Peyer's patch (tissue), 4 donors: ENCODE measurements at regions not wholly inside any gene's neighbourhood (a gene's known extent, or its start where the extent isn't known, plus 50 kb on each side); places are given as distances from the start of the nearest gene placed in this dataset.

Source experiments
- POLR2A ChIP-seq, 2 donors: fragments of 450-650 bp; IDR thresholded peaks; one replicate each; pipeline ENCODE4 v1.5.1; 2017; ENCODE audit warnings: antibody characterized with exemption in 2 of 2, mild to moderate bottlenecking in 2 of 2, moderate library complexity in 2 of 2
- TF ChIP-seq, protein P1 (sequence below), 6 experiments: fragments of 450-650 bp in 4 of 6; fragments of 200-600 bp in 2 of 6; sonication (generic) in 1 of 6; IDR thresholded peaks; one replicate each; pipeline ENCODE4 v1.5.1; 2017 to 2019; ENCODE audit warnings: antibody characterized with exemption in 6 of 6, mild to moderate bottlenecking in 3 of 6, moderate library complexity in 1 of 6

DNA sequence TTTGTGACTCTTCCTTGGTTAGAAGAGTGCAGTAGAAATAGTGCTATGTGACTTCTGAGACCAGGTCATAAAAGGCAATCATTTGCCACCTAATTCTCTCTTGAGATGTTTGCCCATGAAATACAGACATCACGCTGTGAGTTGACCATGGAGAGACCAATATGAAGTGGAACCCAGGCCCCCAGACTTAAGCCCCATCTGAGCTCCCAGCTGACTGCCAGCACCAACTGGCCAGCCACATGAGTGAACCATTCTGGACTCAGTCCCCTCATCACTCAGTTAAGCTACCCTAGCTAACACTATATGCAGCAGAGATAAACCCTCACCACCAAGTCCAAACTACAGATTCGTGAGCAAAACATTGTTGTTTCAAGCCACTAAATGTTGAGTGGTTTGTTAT lies 60.7 kb upstream of the NIPBL start:
- TF ChIP-seq, protein P1, sequence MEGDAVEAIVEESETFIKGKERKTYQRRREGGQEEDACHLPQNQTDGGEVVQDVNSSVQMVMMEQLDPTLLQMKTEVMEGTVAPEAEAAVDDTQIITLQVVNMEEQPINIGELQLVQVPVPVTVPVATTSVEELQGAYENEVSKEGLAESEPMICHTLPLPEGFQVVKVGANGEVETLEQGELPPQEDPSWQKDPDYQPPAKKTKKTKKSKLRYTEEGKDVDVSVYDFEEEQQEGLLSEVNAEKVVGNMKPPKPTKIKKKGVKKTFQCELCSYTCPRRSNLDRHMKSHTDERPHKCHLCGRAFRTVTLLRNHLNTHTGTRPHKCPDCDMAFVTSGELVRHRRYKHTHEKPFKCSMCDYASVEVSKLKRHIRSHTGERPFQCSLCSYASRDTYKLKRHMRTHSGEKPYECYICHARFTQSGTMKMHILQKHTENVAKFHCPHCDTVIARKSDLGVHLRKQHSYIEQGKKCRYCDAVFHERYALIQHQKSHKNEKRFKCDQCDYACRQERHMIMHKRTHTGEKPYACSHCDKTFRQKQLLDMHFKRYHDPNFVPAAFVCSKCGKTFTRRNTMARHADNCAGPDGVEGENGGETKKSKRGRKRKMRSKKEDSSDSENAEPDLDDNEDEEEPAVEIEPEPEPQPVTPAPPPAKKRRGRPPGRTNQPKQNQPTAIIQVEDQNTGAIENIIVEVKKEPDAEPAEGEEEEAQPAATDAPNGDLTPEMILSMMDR (IDR thresholded peaks at IDR 0.05) = no peak
- TF ChIP-seq POLR2A (IDR thresholded peaks at IDR 0.05) = no peak
